ENCODE measurements at regions not wholly inside any gene's neighbourhood (a gene's known extent, or its start where the extent isn't known, plus 50 kb on each side); places are given as distances from the start of the nearest gene placed in this dataset.

DNA sequence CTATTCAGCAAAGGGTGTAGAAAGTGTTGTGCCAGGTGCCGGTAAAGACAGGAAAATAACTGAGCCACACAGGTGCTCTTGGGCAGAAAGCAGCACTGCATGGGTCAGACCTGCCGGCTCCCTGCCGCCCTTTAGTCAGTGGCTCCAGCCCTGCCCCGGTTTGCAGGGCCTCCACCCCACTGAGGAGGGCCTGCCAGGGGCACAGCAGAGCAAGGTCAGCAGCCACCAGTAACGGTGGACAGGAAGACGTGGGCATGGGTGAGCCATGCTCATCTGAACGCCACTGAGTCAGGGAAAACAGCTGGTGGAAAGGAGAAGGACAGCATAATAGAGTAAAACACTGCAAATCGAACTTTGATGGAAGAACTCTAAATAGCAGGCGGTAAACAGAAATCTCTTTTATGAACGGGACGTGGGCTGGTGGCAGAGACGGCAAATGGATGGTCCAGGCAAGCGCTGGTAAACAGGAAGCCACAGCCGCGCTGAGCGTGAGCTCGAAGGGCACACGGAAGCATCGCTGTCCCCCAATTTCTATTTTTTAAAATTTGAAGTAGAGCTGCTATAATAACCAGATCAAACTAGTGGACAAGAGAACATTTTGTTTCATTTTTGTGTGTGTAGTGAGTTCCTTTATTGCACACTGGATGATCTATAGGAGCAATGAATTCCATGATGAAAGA is 141.8 kb upstream of the ALKAL2 start:
- TF ChIP-seq, protein P1, sequence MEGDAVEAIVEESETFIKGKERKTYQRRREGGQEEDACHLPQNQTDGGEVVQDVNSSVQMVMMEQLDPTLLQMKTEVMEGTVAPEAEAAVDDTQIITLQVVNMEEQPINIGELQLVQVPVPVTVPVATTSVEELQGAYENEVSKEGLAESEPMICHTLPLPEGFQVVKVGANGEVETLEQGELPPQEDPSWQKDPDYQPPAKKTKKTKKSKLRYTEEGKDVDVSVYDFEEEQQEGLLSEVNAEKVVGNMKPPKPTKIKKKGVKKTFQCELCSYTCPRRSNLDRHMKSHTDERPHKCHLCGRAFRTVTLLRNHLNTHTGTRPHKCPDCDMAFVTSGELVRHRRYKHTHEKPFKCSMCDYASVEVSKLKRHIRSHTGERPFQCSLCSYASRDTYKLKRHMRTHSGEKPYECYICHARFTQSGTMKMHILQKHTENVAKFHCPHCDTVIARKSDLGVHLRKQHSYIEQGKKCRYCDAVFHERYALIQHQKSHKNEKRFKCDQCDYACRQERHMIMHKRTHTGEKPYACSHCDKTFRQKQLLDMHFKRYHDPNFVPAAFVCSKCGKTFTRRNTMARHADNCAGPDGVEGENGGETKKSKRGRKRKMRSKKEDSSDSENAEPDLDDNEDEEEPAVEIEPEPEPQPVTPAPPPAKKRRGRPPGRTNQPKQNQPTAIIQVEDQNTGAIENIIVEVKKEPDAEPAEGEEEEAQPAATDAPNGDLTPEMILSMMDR (IDR thresholded peaks at IDR 0.05), result no peak

DNA sequence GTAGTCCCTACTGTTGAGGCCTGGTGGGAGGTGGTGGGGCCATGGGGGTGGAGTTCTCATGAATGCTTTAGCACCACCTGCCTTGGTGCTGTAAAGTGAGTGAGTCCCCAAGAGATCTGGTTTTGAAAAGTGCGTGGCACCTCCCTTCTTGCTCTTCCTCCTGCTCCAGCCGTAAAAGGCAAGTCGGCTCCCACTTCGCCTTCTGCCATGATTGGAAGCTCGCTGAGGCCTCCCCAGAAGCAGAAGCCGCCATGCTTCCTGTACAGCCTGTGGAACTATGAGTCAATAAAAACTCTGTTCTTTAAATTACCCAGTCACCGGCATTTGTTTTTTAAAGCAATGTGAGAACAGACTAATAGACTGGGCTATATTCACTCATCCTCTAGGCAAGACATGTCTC is 141.3 kb upstream of the ALKAL2 start:
- TF ChIP-seq, protein P1 (IDR thresholded peaks at IDR 0.05), result no peak

DNA sequence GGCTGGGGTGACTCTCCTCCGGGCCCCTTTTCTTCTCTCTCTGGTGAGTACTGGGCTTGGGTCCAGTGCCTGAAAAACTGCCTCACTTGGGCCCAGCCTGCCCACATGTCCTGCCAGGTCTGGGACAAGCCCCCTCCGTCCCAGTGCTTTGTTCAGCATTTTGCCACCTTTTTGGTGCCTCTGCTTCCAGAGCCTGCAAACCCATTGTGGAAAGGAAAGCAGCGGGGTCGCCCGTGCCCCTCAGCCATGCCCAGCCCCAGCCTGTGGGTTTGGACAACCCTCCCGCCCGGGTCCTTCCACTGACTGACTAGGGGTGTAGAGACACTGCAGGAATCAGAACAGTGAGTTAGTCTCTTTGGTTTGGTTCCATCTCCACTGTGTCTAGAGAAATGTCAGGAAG is 140.7 kb upstream of the ALKAL2 start:
- TF ChIP-seq, protein P1 (IDR thresholded peaks at IDR 0.05), result no peak

DNA sequence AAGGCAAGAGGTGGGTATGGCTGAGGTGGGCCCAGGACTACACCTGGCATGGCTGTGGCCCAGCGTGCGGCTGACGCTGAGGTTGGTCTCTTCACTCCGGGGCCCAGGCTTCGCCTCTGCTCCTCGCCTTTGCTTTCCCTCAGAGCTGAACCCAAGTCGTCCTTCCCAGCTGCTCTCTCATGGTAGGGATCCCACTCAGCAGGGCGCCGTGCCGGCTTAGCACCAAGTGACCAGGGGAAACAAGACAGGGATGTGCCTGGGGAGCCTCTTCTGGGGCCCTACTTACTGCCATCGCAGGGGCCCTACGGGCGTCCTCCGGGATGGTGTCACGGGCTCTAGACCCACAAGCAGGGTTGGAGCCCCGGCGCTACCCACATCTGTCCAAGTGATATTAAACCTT is 138.1 kb upstream of the ALKAL2 start:
- TF ChIP-seq, protein P1 (IDR thresholded peaks at IDR 0.05), result no peak

DNA sequence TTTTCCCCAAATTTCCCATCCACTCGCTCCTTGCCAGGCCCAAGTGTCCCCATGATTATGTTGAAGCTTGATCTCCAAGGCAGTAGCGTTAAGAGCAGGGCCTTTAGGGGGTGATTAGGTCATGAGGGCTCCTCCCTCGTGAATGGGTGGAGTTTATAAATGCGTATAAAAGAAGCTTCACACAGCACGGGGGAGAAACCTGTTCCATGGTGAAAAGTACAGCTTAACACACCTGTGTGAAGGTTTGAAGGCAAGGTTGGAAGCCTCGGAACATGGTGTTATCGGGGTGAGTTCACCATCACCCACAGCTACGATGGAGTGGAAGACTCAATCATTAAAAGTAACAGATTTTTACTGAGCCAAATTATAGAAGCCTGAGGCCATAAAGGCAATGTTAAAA is 137.4 kb upstream of the ALKAL2 start:
- TF ChIP-seq, protein P1 (IDR thresholded peaks at IDR 0.05), result no peak

DNA sequence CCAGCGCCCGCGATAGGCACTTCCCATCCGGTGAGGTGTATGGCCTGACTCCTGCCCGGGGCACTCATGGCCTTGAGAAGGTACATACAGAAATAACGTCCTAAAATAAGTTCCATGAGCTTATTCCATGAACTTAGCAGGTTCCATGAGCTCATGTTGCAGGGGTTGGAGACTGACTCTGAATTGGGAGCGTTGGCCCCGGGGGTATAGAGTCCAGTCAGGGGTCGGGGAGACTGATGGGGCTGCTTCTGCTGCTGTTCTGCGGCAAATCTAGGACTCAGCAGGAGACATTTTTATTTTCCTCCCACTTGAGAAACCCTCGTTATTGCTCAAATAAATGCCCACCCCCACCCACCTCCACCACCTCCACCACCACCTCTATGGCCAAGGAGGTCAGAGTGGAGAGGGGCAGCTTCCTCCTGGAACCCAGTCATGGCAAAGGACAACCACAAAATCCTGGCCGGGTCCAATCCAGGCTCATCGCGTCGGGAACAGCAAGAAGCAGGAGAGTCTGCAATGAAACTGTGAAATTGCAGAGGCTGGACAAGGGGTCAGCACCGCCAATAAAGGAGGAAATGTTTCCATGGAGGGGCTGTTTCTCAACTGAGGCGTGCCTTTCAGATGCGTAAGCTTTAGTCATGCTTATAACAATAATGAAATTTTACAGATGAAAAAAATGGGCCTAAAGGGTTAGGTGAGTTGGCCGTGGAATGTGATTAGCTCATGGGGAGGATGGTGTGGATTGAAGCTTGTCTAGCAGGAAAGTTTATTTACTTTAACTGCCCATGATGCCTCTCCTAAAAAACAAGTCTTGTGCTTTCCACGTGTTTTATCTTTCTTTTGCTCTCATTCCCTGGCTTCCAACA is 136.6 kb upstream of the ALKAL2 start:
- TF ChIP-seq, protein P1 (IDR thresholded peaks at IDR 0.05), result no peak

DNA sequence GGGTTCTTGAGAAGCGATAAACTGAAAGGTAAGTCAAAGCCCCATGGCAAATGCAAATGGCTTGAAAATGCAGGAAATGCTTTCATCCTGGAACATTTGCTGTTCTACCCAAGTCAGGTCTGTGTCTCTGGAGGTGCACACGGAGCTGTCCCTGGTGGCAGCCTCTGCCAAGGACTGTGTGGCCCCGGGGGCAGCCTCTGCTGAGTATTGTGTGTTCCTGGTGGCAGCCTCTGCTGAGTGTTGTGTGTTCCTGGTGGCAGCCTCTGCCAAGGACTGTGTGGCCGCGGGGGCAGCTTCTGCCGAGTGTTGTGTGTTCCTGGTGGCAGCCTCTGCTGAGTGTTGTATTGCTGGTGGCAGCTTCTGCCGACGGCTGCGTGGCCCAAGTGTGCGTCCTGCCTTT is 135.6 kb upstream of the ALKAL2 start:
- TF ChIP-seq, protein P1 (IDR thresholded peaks at IDR 0.05), result no peak

All from LNCAP (cell line).